H1 (cell line): ENCODE measurements at regions not wholly inside any gene's neighbourhood (a gene's known extent, or its start where the extent isn't known, plus 50 kb on each side); places are given as distances from the start of the nearest gene placed in this dataset.

Experiments used
- CTCF ChIA-PET: fragments of 300-600 bp; sonication (Branson Sonifier 250); formaldehyde crosslinking; loops from one replicate; lab custom pipeline; 2021; ENCODE audit not compliant: partially characterized antibody; lab: Charles Lee
- POLR2A ChIA-PET: fragments of 300-600 bp; sonication (Branson Sonifier 250); formaldehyde crosslinking; loops from one replicate; lab custom pipeline; 2021; ENCODE audit warnings: inconsistent platforms; ENCODE audit not compliant: partially characterized antibody; lab: Charles Lee
- DNase-seq, 2 experiments: peaks; one replicate each; pipeline versions ENCODE4 v3.0.0 to v3.0.0-alpha.2; 2010 to 2022; ENCODE audit warnings: low spot score in 2 of 2, low read depth in 1 of 2, mixed read lengths in 1 of 2
- FAIRE-seq: peaks from 2 replicates; lab custom pipeline; 2011; peaks lifted over from hg19 to GRCh38; lab: Jason Lieb, UNC
- H2AFZ ChIP-seq: 2 replicates; pipeline ENCODE4 v1.8.1; 2012; ENCODE audit warnings: low read length, inconsistent platforms
- H2AK5ac ChIP-seq: 2 replicates; pipeline ENCODE4 v1.6.1; 2013; ENCODE audit warnings: low read depth, low read length
- H2BK120ac ChIP-seq: replicated peaks from 2 replicates; pipeline ENCODE3; 2013; ENCODE audit warnings: low read depth, low read length, inconsistent platforms
- H2BK12ac ChIP-seq: 2 replicates; pipeline ENCODE4 v1.6.1; 2013; ENCODE audit warnings: low read depth, low read length
- H2BK15ac ChIP-seq: 2 replicates; pipeline ENCODE4 v1.6.1; 2013; ENCODE audit warnings: low read length
- H2BK20ac ChIP-seq: 2 replicates; pipeline ENCODE4 v1.6.1; 2013; ENCODE audit warnings: low read length
- H2BK5ac ChIP-seq: 2 replicates; pipeline ENCODE4 v1.6.1; 2013; ENCODE audit warnings: low read depth, low read length
- H3K14ac ChIP-seq: 2 replicates; pipeline ENCODE4 v1.6.1; 2013; ENCODE audit warnings: inconsistent platforms; ENCODE audit not compliant: insufficient read length
- H3K18ac ChIP-seq: 2 replicates; pipeline ENCODE4 v1.6.1; 2013; ENCODE audit warnings: low read length; ENCODE audit errors: extremely low read depth
- H3K23ac ChIP-seq: 2 replicates; pipeline ENCODE4 v1.6.1; 2013; ENCODE audit warnings: inconsistent platforms; ENCODE audit not compliant: insufficient read length
- H3K23me2 ChIP-seq: 2 replicates; pipeline ENCODE4 v1.6.1; 2013; ENCODE audit warnings: low read depth, low read length
- H3K27ac ChIP-seq: 2 replicates; pipeline ENCODE4 v1.6.1; 2011; ENCODE audit warnings: low read depth, low read length, inconsistent platforms
- H3K27me3 ChIP-seq, 4 experiments: replicated peaks in 1 of 4; 1 replicate in 1 of 4; 2 replicates in 3 of 4; pipeline versions ENCODE4 v1.6.1 to v1.8.1; 2011 to 2013; ENCODE audit warnings: low read length in 3 of 4, mild to moderate bottlenecking in 3 of 4, inconsistent platforms in 2 of 4, mixed read lengths in 2 of 4, moderate library complexity in 1 of 4; ENCODE audit not compliant: control insufficient read depth in 3 of 4, insufficient read depth in 3 of 4; ENCODE audit errors: extremely low read depth in 1 of 4
- H3K36me3 ChIP-seq, 4 experiments: 2 replicates each; pipeline versions ENCODE4 v1.6.1 to v1.8.1; 2011 to 2013; ENCODE audit warnings: mild to moderate bottlenecking in 4 of 4, low read length in 3 of 4, moderate library complexity in 2 of 4, control low read depth in 1 of 4, inconsistent platforms in 1 of 4; ENCODE audit not compliant: insufficient read depth in 4 of 4, control insufficient read depth in 2 of 4
- H3K4ac ChIP-seq: replicated peaks from 2 replicates; pipeline ENCODE3; 2013; ENCODE audit warnings: low read length, low read depth, mixed read lengths, inconsistent platforms; ENCODE audit not compliant: insufficient read length
- H3K4me1 ChIP-seq, 4 experiments: replicated peaks in 1 of 4; 1 replicate in 1 of 4; 2 replicates in 3 of 4; pipeline versions ENCODE4 v1.6.1 to v1.8.1; 2011 to 2013; ENCODE audit warnings: low read length in 3 of 4, inconsistent platforms in 2 of 4, mixed read lengths in 1 of 4; ENCODE audit not compliant: insufficient read depth in 4 of 4, control insufficient read depth in 3 of 4
- H3K4me2 ChIP-seq, 2 experiments: 2 replicates each; pipeline versions ENCODE4 v1.6.1 to v1.8.1; 2011 to 2013; ENCODE audit warnings: low read depth in 2 of 2, low read length in 2 of 2, control low read depth in 1 of 2, inconsistent platforms in 1 of 2, mild to moderate bottlenecking in 1 of 2; ENCODE audit not compliant: insufficient read depth in 1 of 2
- H3K4me3 ChIP-seq, 4 experiments: fragments of 200-600, 300-600 bp in 1 of 4; sonication (generic), shearing (Covaris generic), sonication (Bioruptor Twin) in 1 of 4; 2 replicates each; pipeline versions ENCODE4 v1.5.1 to v1.8.1; 2011 to 2016; ENCODE audit warnings: low read length in 4 of 4, low read depth in 3 of 4, control low read depth in 2 of 4, inconsistent platforms in 2 of 4, mild to moderate bottlenecking in 2 of 4, mixed read lengths in 1 of 4, moderate library complexity in 1 of 4; ENCODE audit not compliant: insufficient read depth in 2 of 4; ENCODE audit errors: extremely low read depth in 1 of 4
- H3K56ac ChIP-seq: replicated peaks from 2 replicates; pipeline ENCODE3; 2013; ENCODE audit warnings: low read depth, mild to moderate bottlenecking, mixed read lengths, low read length, inconsistent platforms; ENCODE audit not compliant: insufficient read length
- H3K79me1 ChIP-seq: 2 replicates; pipeline ENCODE4 v1.6.1; 2013; ENCODE audit warnings: low read depth, low read length, control low read depth
- H3K79me2 ChIP-seq, 2 experiments: 2 replicates each; pipeline versions ENCODE4 v1.6.1 to v1.8.1; 2012 to 2013; ENCODE audit warnings: low read length in 2 of 2, mild to moderate bottlenecking in 2 of 2, inconsistent platforms in 1 of 2; ENCODE audit not compliant: insufficient read depth in 2 of 2, control insufficient read depth in 1 of 2
- H3K9ac ChIP-seq, 4 experiments: replicated peaks in 1 of 4; 1 replicate in 1 of 4; 2 replicates in 3 of 4; pipeline versions ENCODE4 v1.6.1 to v1.8.1; 2011 to 2013; ENCODE audit warnings: low read depth in 3 of 4, low read length in 3 of 4, control low read depth in 2 of 4, mild to moderate bottlenecking in 2 of 4, moderate library complexity in 2 of 4, inconsistent platforms in 1 of 4; ENCODE audit errors: extremely low read depth in 1 of 4
- H3K9me3 ChIP-seq, 2 experiments: 2 replicates each; pipeline versions ENCODE4 v1.6.1 to v1.8.1; 2012 to 2013; ENCODE audit warnings: mild to moderate bottlenecking in 2 of 2, moderate library complexity in 2 of 2, control low read depth in 1 of 2, inconsistent platforms in 1 of 2, low read depth in 1 of 2, low read length in 1 of 2, mixed read lengths in 1 of 2; ENCODE audit not compliant: insufficient read depth in 2 of 2
- H4K20me1 ChIP-seq, 2 experiments: replicated peaks in 1 of 2; 2 replicates each; pipeline versions ENCODE3 to v1.8.1; 2011 to 2013; ENCODE audit warnings: inconsistent platforms in 2 of 2, low read length in 2 of 2, mild to moderate bottlenecking in 1 of 2; ENCODE audit not compliant: insufficient read depth in 2 of 2, control insufficient read depth in 1 of 2
- H4K5ac ChIP-seq: 2 replicates; pipeline ENCODE4 v1.6.1; 2013; ENCODE audit warnings: low read length, low read depth, mixed read lengths, inconsistent platforms; ENCODE audit not compliant: insufficient read length
- H4K8ac ChIP-seq: 2 replicates; pipeline ENCODE4 v1.8.0; 2013; ENCODE audit warnings: mild to moderate bottlenecking, moderate library complexity, low read length, inconsistent platforms; ENCODE audit not compliant: insufficient read depth; ENCODE audit errors: extremely low read depth
- H4K91ac ChIP-seq: replicated peaks from 2 replicates; pipeline ENCODE3; 2013; ENCODE audit warnings: low read length, mixed read lengths, inconsistent platforms; ENCODE audit not compliant: insufficient read length
- BCL11A ChIP-seq, 2 experiments: IDR thresholded peaks; one replicate each; pipeline ENCODE4 v1.6.1; 2011; ENCODE audit warnings: low read depth in 2 of 2, low read length in 2 of 2, mild to moderate bottlenecking in 2 of 2
- BRCA1 ChIP-seq: IDR thresholded peaks from 2 replicates; pipeline ENCODE4 v1.6.1; 2012; ENCODE audit warnings: low read depth, low read length, improper control_type of control experiment
- EGR1 ChIP-seq: IDR thresholded peaks from 2 replicates; pipeline ENCODE4 v1.6.1; 2011; ENCODE audit warnings: low read depth, low read length, borderline replicate concordance
- PHF8 ChIP-seq: fragments of 200-600 bp; sonication (generic); conservative IDR thresholded peaks from 2 replicates; pipeline ENCODE4 v1.7.1; 2012; ENCODE audit warnings: low read depth, mild to moderate bottlenecking, inconsistent platforms, low read length, moderate library complexity
- POLR2A ChIP-seq, 2 experiments: IDR thresholded peaks; 1 replicate in 1 of 2; 2 replicates in 1 of 2; pipeline ENCODE4 v1.6.1; 2011; ENCODE audit warnings: low read depth in 2 of 2, low read length in 2 of 2, mild to moderate bottlenecking in 2 of 2; ENCODE audit errors: control extremely low read depth in 1 of 2
- POU5F1 ChIP-seq: IDR thresholded peaks from 2 replicates; pipeline ENCODE4 v1.6.1; 2011; ENCODE audit warnings: low read depth, mild to moderate bottlenecking, low read length, moderate library complexity
- RAD21 ChIP-seq, 2 experiments: IDR thresholded peaks in 1 of 2; conservative IDR thresholded peaks in 1 of 2; 2 replicates each; pipeline ENCODE4 v1.6.1; 2011; ENCODE audit warnings: low read depth in 2 of 2, low read length in 2 of 2, improper control_type of control experiment in 1 of 2, inconsistent platforms in 1 of 2, mild to moderate bottlenecking in 1 of 2, moderate library complexity in 1 of 2
- RFX5 ChIP-seq: IDR thresholded peaks from 2 replicates; pipeline ENCODE4 v1.6.1; 2011; ENCODE audit warnings: low read depth, low read length, improper control_type of control experiment, borderline replicate concordance
- SP4 ChIP-seq: IDR thresholded peaks from 2 replicates; pipeline ENCODE4 v1.6.1; 2012; ENCODE audit warnings: low read length, inconsistent platforms
- TAF7 ChIP-seq: optimal IDR thresholded peaks from 2 replicates; pipeline ENCODE3; 2011; ENCODE audit warnings: low read depth, mild to moderate bottlenecking, inconsistent platforms, low read length, moderate library complexity, borderline replicate concordance
- TBP ChIP-seq: IDR thresholded peaks from 2 replicates; pipeline ENCODE4 v1.6.1; 2011; ENCODE audit warnings: low read depth, low read length, improper control_type of control experiment
- YY1 ChIP-seq: IDR thresholded peaks from 2 replicates; pipeline ENCODE4 v1.6.1; 2011; ENCODE audit warnings: low read depth, mild to moderate bottlenecking, low read length
- WGBS, 2 experiments: shearing (Covaris generic) in 1 of 2; methylation state at CpG; one replicate each; pipeline versions ENCODE4 v1.1.6 to v1.1.7; 2013 to 2015; ENCODE audit warnings: low lambda C conversion rate in 2 of 2, mixed read lengths in 2 of 2, inconsistent platforms in 1 of 2, low coverage in 1 of 2, missing lambda C conversion rate in 1 of 2; ENCODE audit not compliant: insufficient replicate concordance in 2 of 2, insufficient coverage in 1 of 2, insufficient read length in 1 of 2; ENCODE audit errors: extremely low coverage in 1 of 2, missing lambda C conversion rate in 1 of 2; 5-methylcytosine and 5-hydroxymethylcytosine counted together

DNA sequence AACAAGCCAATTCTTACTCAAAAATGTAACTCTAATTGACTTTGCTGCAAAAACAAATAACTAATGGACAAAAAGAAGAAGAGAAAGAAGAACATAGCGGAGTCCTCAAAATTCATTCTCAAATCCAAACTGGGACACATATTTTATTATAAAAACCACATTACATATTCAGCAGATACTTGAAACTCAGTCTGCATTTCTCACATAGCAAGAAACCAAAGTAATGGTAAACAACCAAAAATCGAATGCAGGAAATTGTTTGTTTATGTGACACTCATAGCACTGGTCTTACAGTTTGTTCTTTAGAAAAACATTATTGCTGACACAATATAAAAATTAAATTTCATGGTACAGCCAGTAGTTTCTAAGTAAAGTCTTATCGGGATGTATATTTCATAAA is 789.8 kb downstream of the SLITRK6 start:
- POLR2A ChIA-PET: no interaction called here
- Histone ChIP-seq H2BK20ac (no peak overlapping the region), H3K14ac (no peak overlapping the region), H4K5ac (no peak overlapping the region), H3K18ac (no peak overlapping the region), H4K91ac (no peak overlapping the region), H3K27ac (no peak overlapping the region), H3K9me3 (0 out of 4 replicates have a peak, but pooled peaks cover 0 to 3% of the 10 kb centered on the region in 2 experiments), H3K4me1 (no peaks in the 10 kb centered on the region), H2AFZ (no peak overlapping the region), H3K23me2 (no peaks in the 10 kb centered on the region), H4K8ac (no peak overlapping the region), H3K79me2 (no peaks in the 10 kb centered on the region), H3K27me3 (no peaks in the 10 kb centered on the region), H2AK5ac (no peak overlapping the region), H3K9ac (no peak overlapping the region), H3K4ac (no peak overlapping the region), H4K20me1 (no peaks in the 10 kb centered on the region), H2BK5ac (no peak overlapping the region), H2BK15ac (no peak overlapping the region), H3K4me2 (no peak overlapping the region), H3K4me3 (no peak overlapping the region), H3K36me3 (no peaks in the 10 kb centered on the region), H3K56ac (no peak overlapping the region), H3K23ac (no peak overlapping the region), H2BK120ac (no peak overlapping the region), H3K79me1 (no peaks in the 10 kb centered on the region), H2BK12ac (no peak overlapping the region)
- no peak for FAIRE-seq
- TF ChIP-seq BRCA1 (no peak), POU5F1 (no peak), BCL11A (IDR thresholded peaks at IDR 0.05; ENCODE audit: low read depth in 2 of 2, low read length in 2 of 2) (no peak), RAD21 (IDR thresholded peaks at IDR 0.05 in 1 of 2, conservative IDR thresholded peaks at IDR 0.05 in 1 of 2; ENCODE audit: low read depth in 2 of 2, low read length in 2 of 2) (no peak), EGR1 (no peak), PHF8 (no peak), TBP (no peak), RFX5 (no peak), POLR2A (IDR thresholded peaks at IDR 0.05; ENCODE audit: control extremely low read depth in 1 of 2, low read depth in 2 of 2, low read length in 2 of 2) (no peak), TAF7 (no peak), YY1 (no peak), SP4 (no peak)
- 90% methylated on average over 3 of the region's 3 CpGs; no CpG with 5 or more reads in 1 of the 2 experiments for WGBS, 2 experiments
- CTCF ChIA-PET: no interaction called here
- DNase-seq: no peak
